ENCODE measurements at regions not wholly inside any gene's neighbourhood (a gene's known extent, or its start where the extent isn't known, plus 50 kb on each side); places are given as distances from the start of the nearest gene placed in this dataset.

GRCh38 chr5:164359260-164360255 lies 854.1 kb downstream of the MAT2B start:
- no peaks in the 10 kb centered on the region for H3K27me3 Mint-ChIP-seq (ENCODE audit: insufficient read depth, unreplicated experiment)
- H3K4me3 Mint-ChIP-seq (ENCODE audit: unreplicated experiment) = no peak overlapping the region
- intact Hi-C loops (cut with micrococcal nuclease) = no loop called here
- H3K9me3 Mint-ChIP-seq (ENCODE audit: unreplicated experiment) = no peaks in the 10 kb centered on the region
- H3K36me3 Mint-ChIP-seq (ENCODE audit: insufficient read depth, unreplicated experiment) = no peaks in the 10 kb centered on the region
- DNase-seq (ENCODE audit: unreplicated experiment) = no peak
- TF ChIP-seq CTCF (IDR thresholded peaks at IDR 0.05; ENCODE audit: unreplicated experiment) = no peak
- no TSS peak for BruUV-seq (replicated peaks)
- ChIA-PET CTCF (interaction anchor here (1.6 kb wide), 1 partner anchor 11 kb away, joined by 4 read pairs; no protein-coding TSS in a partner anchor), POLR2A (interaction anchor here (1.1 kb wide), 1 partner anchor 12 kb away, joined by 3 read pairs; no protein-coding TSS in a partner anchor)
- H3K4me1 Mint-ChIP-seq (ENCODE audit: insufficient read depth, unreplicated experiment) = peaks cover 7% of the 10 kb centered on the region
- no peak overlapping the region for H3K27ac Mint-ChIP-seq (ENCODE audit: low read depth, unreplicated experiment)

GRCh38 chr5:164360589-164360988 lies 855.2 kb downstream of the MAT2B start:
- peak; percentile 24 for DNase-seq (ENCODE audit: unreplicated experiment)
- Mint-ChIP-seq H3K4me3 (ENCODE audit: unreplicated experiment) (no peak overlapping the region), H3K27me3 (ENCODE audit: insufficient read depth, unreplicated experiment) (no peaks in the 10 kb centered on the region), H3K4me1 (ENCODE audit: insufficient read depth, unreplicated experiment) (peaks cover 7% of the 10 kb centered on the region), H3K36me3 (ENCODE audit: insufficient read depth, unreplicated experiment) (no peaks in the 10 kb centered on the region), H3K27ac (ENCODE audit: low read depth, unreplicated experiment) (no peak overlapping the region), H3K9me3 (ENCODE audit: unreplicated experiment) (no peaks in the 10 kb centered on the region)
- intact Hi-C loops (cut with micrococcal nuclease) = no loop called here
- TF ChIP-seq CTCF (IDR thresholded peaks at IDR 0.05; ENCODE audit: unreplicated experiment) = no peak
- ChIA-PET CTCF (interaction anchor here (1.2 to 1.7 kb wide), 3 partner anchors 12 to 15 kb away, joined by 4 read pairs; no protein-coding TSS in a partner anchor), POLR2A (no interaction called here)
- BruUV-seq (replicated peaks) = no TSS peak

- no TSS peak for BruUV-seq (replicated peaks)
- CTCF ChIA-PET = interaction anchor here (0.6 to 1.2 kb wide), 3 partner anchors 11 to 116 kb away, joined by 4 read pairs; no protein-coding TSS in a partner anchor
- no peak overlapping the region for H3K27ac Mint-ChIP-seq (ENCODE audit: low read depth, unreplicated experiment)
- H3K9me3 Mint-ChIP-seq (ENCODE audit: unreplicated experiment) = no peaks in the 10 kb centered on the region
- no peak for TF ChIP-seq CTCF (IDR thresholded peaks at IDR 0.05; ENCODE audit: unreplicated experiment)
- H3K4me3 Mint-ChIP-seq (ENCODE audit: unreplicated experiment) = no peak overlapping the region
- DNase-seq (ENCODE audit: unreplicated experiment) = no peak
- peaks cover 7% of the 10 kb centered on the region for H3K4me1 Mint-ChIP-seq (ENCODE audit: insufficient read depth, unreplicated experiment)
- intact Hi-C loops (cut with micrococcal nuclease) = no loop called here
- H3K27me3 Mint-ChIP-seq (ENCODE audit: insufficient read depth, unreplicated experiment) = no peaks in the 10 kb centered on the region
- no peaks in the 10 kb centered on the region for H3K36me3 Mint-ChIP-seq (ENCODE audit: insufficient read depth, unreplicated experiment)
- POLR2A ChIA-PET = no interaction called here
Measured at GRCh38 chr5:164361986-164362385, 856.6 kb downstream of the MAT2B start.

- no peak overlapping the region for H3K4me3 Mint-ChIP-seq (ENCODE audit: unreplicated experiment)
- peaks cover 7% of the 10 kb centered on the region for H3K4me1 Mint-ChIP-seq (ENCODE audit: insufficient read depth, unreplicated experiment)
- no peaks in the 10 kb centered on the region for H3K9me3 Mint-ChIP-seq (ENCODE audit: unreplicated experiment)
- TF ChIP-seq CTCF (IDR thresholded peaks at IDR 0.05; ENCODE audit: unreplicated experiment) = no peak
- no peak overlapping the region for H3K27ac Mint-ChIP-seq (ENCODE audit: low read depth, unreplicated experiment)
- no peaks in the 10 kb centered on the region for H3K36me3 Mint-ChIP-seq (ENCODE audit: insufficient read depth, unreplicated experiment)
- no peaks in the 10 kb centered on the region for H3K27me3 Mint-ChIP-seq (ENCODE audit: insufficient read depth, unreplicated experiment)
- no peak for DNase-seq (ENCODE audit: unreplicated experiment)
- intact Hi-C loops (cut with micrococcal nuclease) = no loop called here
- CTCF ChIA-PET = no interaction called here
- POLR2A ChIA-PET = no interaction called here
- no TSS peak for BruUV-seq (replicated peaks)
Measured at GRCh38 chr5:164362835-164363234, 857.4 kb downstream of the MAT2B start.

Measured in MCF 10A (cell line).